IMR-90 (cell line): ENCODE measurements at regions not wholly inside any gene's neighbourhood (a gene's known extent, or its start where the extent isn't known, plus 50 kb on each side); places are given as distances from the start of the nearest gene placed in this dataset.

Experiments used
- ATAC-seq: fragments of 200-7000 bp; cut with Tn5 transposase; 2 replicates; pipeline ENCODE4 v1.9.1; 2020; ENCODE audit warnings: low read depth, mild to moderate bottlenecking, moderate library complexity
- BruUV-seq: library from RNA; stranded (reverse); fragments of 400-500 nt; replicated peaks from 2 replicates; lab custom pipeline; 2021; lab: Mats Ljungman, UMichigan
- CTCF ChIA-PET: fragments of 300-600 bp; formaldehyde crosslinking; extraction: SDS; loops from one replicate; lab custom pipeline; 2021; ENCODE audit warnings: antibody characterized with exemption; lab: Yijun Ruan, JAX
- POLR2A ChIA-PET: fragments of 300-600 bp; sonication (Branson Sonifier 250); formaldehyde crosslinking; loops from one replicate; lab custom pipeline; 2022; ENCODE audit warnings: antibody characterized with exemption; ENCODE audit not compliant: unreplicated experiment; lab: Charles Lee
- DNase-seq: peaks from one replicate; pipeline ENCODE4 v3.0.0; 2013
- H2AFZ ChIP-seq: replicated peaks from 2 replicates; pipeline ENCODE3; 2013; ENCODE audit warnings: low read length, mild to moderate bottlenecking; ENCODE audit not compliant: poor library complexity
- H2AK5ac ChIP-seq: 2 replicates; pipeline ENCODE4 v1.6.1; 2013; ENCODE audit warnings: low read depth, low read length, inconsistent platforms
- H2AK9ac ChIP-seq: replicated peaks from 2 replicates; pipeline ENCODE3; 2013; ENCODE audit warnings: mild to moderate bottlenecking, low read depth, low read length, moderate library complexity; ENCODE audit not compliant: poor library complexity
- H2BK120ac ChIP-seq: 2 replicates; pipeline ENCODE4 v1.6.1; 2013; ENCODE audit warnings: low read depth, low read length, inconsistent platforms
- H2BK15ac ChIP-seq: 3 replicates; pipeline ENCODE4 v1.6.1; 2013; ENCODE audit warnings: low read depth, low read length, inconsistent platforms
- H2BK20ac ChIP-seq: 2 replicates; pipeline ENCODE4 v1.6.1; 2013; ENCODE audit warnings: low read depth, mild to moderate bottlenecking, inconsistent platforms, low read length, moderate library complexity
- H2BK5ac ChIP-seq: 2 replicates; pipeline ENCODE4 v1.6.1; 2013; ENCODE audit warnings: mild to moderate bottlenecking, low read depth, low read length, inconsistent platforms; ENCODE audit not compliant: poor library complexity, severe bottlenecking
- H3K14ac ChIP-seq: replicated peaks from 2 replicates; pipeline ENCODE4 v1.6.1; 2013; ENCODE audit warnings: low read depth, low read length, inconsistent platforms
- H3K18ac ChIP-seq: 2 replicates; pipeline ENCODE4 v1.6.1; 2013; ENCODE audit warnings: low read depth, low read length, control low read depth
- H3K23ac ChIP-seq: 2 replicates; pipeline ENCODE4 v1.6.1; 2013; ENCODE audit warnings: low read depth, low read length, inconsistent platforms
- H3K27ac ChIP-seq: 2 replicates; pipeline ENCODE4 v1.5.1; 2013; ENCODE audit warnings: mild to moderate bottlenecking, control low read depth, low read length; ENCODE audit not compliant: insufficient read depth
- H3K27me3 ChIP-seq: 2 replicates; pipeline ENCODE4 v1.6.1; 2013; ENCODE audit warnings: low read length; ENCODE audit not compliant: control insufficient read depth, insufficient read depth
- H3K36me3 ChIP-seq: 2 replicates; pipeline ENCODE4 v1.6.1; 2013; ENCODE audit warnings: low read length, mixed read lengths; ENCODE audit not compliant: control insufficient read depth, insufficient read depth
- H3K4ac ChIP-seq: 2 replicates; pipeline ENCODE4 v1.6.1; 2013; ENCODE audit warnings: low read depth, low read length, inconsistent platforms
- H3K4me1 ChIP-seq: 2 replicates; pipeline ENCODE4 v1.6.1; 2013; ENCODE audit warnings: low read length, mixed read lengths; ENCODE audit not compliant: control insufficient read depth, insufficient read depth
- H3K4me2 ChIP-seq: 2 replicates; pipeline ENCODE4 v1.6.1; 2013; ENCODE audit warnings: low read depth, mild to moderate bottlenecking, control low read depth, low read length, moderate library complexity
- H3K4me3 ChIP-seq: 2 replicates; pipeline ENCODE4 v1.5.1; 2013; ENCODE audit warnings: low read depth, mild to moderate bottlenecking, control low read depth, low read length, moderate library complexity; ENCODE audit not compliant: insufficient read depth
- H3K56ac ChIP-seq: 2 replicates; pipeline ENCODE4 v1.6.1; 2013; ENCODE audit warnings: low read length, inconsistent platforms; ENCODE audit not compliant: insufficient read depth; ENCODE audit errors: extremely low read depth
- H3K79me1 ChIP-seq, 2 experiments: 2 replicates each; pipeline ENCODE4 v1.6.1; 2013; ENCODE audit warnings: low read length in 2 of 2, inconsistent platforms in 1 of 2, low read depth in 1 of 2
- H3K9ac ChIP-seq: 2 replicates; pipeline ENCODE4 v1.6.1; 2013; ENCODE audit warnings: low read depth, low read length, control low read depth
- H3K9me1 ChIP-seq: 2 replicates; pipeline ENCODE4 v1.6.1; 2013; ENCODE audit warnings: low read length, inconsistent platforms; ENCODE audit not compliant: insufficient read depth
- H3K9me3 ChIP-seq: 2 replicates; pipeline ENCODE4 v1.6.1; 2013; ENCODE audit warnings: low read length; ENCODE audit not compliant: control insufficient read depth, insufficient read depth
- H4K20me1 ChIP-seq: 2 replicates; pipeline ENCODE4 v1.6.1; 2013; ENCODE audit warnings: low read length, inconsistent platforms; ENCODE audit not compliant: insufficient read depth
- H4K5ac ChIP-seq: 2 replicates; pipeline ENCODE4 v1.6.1; 2013; ENCODE audit warnings: mild to moderate bottlenecking, low read depth, low read length, control low read depth
- H4K8ac ChIP-seq, 2 experiments: 2 replicates each; pipeline ENCODE4 v1.6.1; 2013; ENCODE audit warnings: low read depth in 2 of 2, low read length in 2 of 2, control low read depth in 1 of 2, inconsistent platforms in 1 of 2
- H4K91ac ChIP-seq: 2 replicates; pipeline ENCODE4 v1.6.1; 2013; ENCODE audit warnings: low read depth, low read length, inconsistent platforms; ENCODE audit not compliant: insufficient read depth
- BHLHE40 ChIP-seq: fragments of 150-350 bp; IDR thresholded peaks from 2 replicates; pipeline ENCODE4 v1.6.1; 2016; ENCODE audit warnings: mild to moderate bottlenecking, low read depth, low read length
- CEBPB ChIP-seq: IDR thresholded peaks from 2 replicates; pipeline ENCODE4 v1.6.1; 2012; ENCODE audit warnings: low read depth, low read length, improper control_type of control experiment
- CHD1 ChIP-seq: IDR thresholded peaks from 2 replicates; pipeline ENCODE4 v1.6.1; 2012; ENCODE audit warnings: low read depth, low read length, improper control_type of control experiment
- MAZ ChIP-seq: IDR thresholded peaks from 2 replicates; pipeline ENCODE4 v1.6.1; 2012; ENCODE audit warnings: low read depth, mild to moderate bottlenecking, low read length, improper control_type of control experiment, moderate library complexity, borderline replicate concordance
- NFE2L2 ChIP-seq: fragments of 150-350 bp; IDR thresholded peaks from 2 replicates; pipeline ENCODE4 v1.6.1; 2016; ENCODE audit warnings: low read depth, mild to moderate bottlenecking, low read length
- SMC3 ChIP-seq: fragments of 150-350 bp; IDR thresholded peaks from 2 replicates; pipeline ENCODE4 v1.6.1; 2016; ENCODE audit warnings: low read depth, mild to moderate bottlenecking, antibody characterized with exemption, low read length, moderate library complexity
- USF2 ChIP-seq: fragments of 150-350 bp; IDR thresholded peaks from 2 replicates; pipeline ENCODE4 v1.6.1; 2017; ENCODE audit warnings: mild to moderate bottlenecking, antibody characterized with exemption, low read length, low read depth
- dilution Hi-C: fragments of 300-500 bp; cut with HindIII; formaldehyde crosslinking; loops from one replicate; pipeline ENCODE4 v1.14.3; 2018; ENCODE audit warnings: low sequenced_read_pairs; ENCODE audit not compliant: unreplicated experiment
- in situ Hi-C: fragments of 300-500 bp; cut with MboI; formaldehyde crosslinking; loops from 3 replicates; pipeline ENCODE4 v1.14.3; 2019; ENCODE audit warnings: low sequenced_read_pairs, inconsistent platforms, mixed read lengths
- intact Hi-C: fragments of 100-400 bp; cut with micrococcal nuclease; formaldehyde crosslinking; loops from 2 replicates; pipeline ENCODE4 v1.10.0; 2022
- TF ChIP-seq, protein P1 (sequence below): fragments of 150-350 bp; IDR thresholded peaks from 2 replicates; pipeline ENCODE4 v1.6.1; 2016; ENCODE audit warnings: low read depth, mild to moderate bottlenecking, low read length, moderate library complexity, borderline replicate concordance

DNA sequence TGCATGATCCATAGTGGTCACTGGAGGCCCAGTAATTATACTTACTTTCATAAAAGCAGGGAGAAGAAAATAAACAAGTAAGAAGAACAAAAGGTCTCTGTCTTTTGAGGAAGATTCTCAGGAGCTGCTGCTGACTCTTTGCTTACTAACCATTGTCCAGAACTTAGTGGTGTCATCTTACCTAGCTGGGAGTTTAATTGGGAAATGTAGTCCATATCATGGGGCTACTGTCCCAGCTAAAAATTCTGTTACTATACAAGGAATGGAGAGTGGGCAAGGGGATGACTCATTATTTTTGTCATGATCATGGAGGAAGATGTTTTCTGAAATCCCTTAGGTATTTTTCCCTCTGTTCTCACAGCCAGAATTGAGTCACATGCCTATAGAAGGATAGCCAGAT is 639.3 kb downstream of the MTRR start:
- H3K9me3 ChIP-seq = no peaks in the 10 kb centered on the region
- H2AK5ac ChIP-seq = no peak overlapping the region
- H2BK20ac ChIP-seq = no peak overlapping the region
- intact Hi-C loops = no loop called here
- H2BK5ac ChIP-seq = no peak overlapping the region
- ATAC-seq = no peak
- no peaks in the 10 kb centered on the region for H3K4me1 ChIP-seq
- no peaks in the 10 kb centered on the region for H3K9me1 ChIP-seq
- H3K4me2 ChIP-seq = no peak overlapping the region
- H3K9ac ChIP-seq = no peak overlapping the region
- no peak overlapping the region for H4K91ac ChIP-seq
- H3K23ac ChIP-seq = no peak overlapping the region
- no peak overlapping the region for H3K18ac ChIP-seq
- H3K79me1 ChIP-seq = no peaks in the 10 kb centered on the region
- no peak overlapping the region for H2AK9ac ChIP-seq
- H3K36me3 ChIP-seq = no peaks in the 10 kb centered on the region
- no peak overlapping the region for H4K5ac ChIP-seq
- H2AFZ ChIP-seq = no peak overlapping the region
- no peaks in the 10 kb centered on the region for H4K20me1 ChIP-seq
- H3K4me3 ChIP-seq = no peak overlapping the region
- POLR2A ChIA-PET = no interaction called here
- H2BK15ac ChIP-seq = no peak overlapping the region
- no peaks in the 10 kb centered on the region for H3K27me3 ChIP-seq
- dilution Hi-C loops = no loop called here
- TF ChIP-seq USF2 (no peak), CHD1 (no peak), BHLHE40 (no peak), SMC3 (no peak), MAZ (no peak), NFE2L2 (no peak), CEBPB (no peak)
- TF ChIP-seq, protein P1, sequence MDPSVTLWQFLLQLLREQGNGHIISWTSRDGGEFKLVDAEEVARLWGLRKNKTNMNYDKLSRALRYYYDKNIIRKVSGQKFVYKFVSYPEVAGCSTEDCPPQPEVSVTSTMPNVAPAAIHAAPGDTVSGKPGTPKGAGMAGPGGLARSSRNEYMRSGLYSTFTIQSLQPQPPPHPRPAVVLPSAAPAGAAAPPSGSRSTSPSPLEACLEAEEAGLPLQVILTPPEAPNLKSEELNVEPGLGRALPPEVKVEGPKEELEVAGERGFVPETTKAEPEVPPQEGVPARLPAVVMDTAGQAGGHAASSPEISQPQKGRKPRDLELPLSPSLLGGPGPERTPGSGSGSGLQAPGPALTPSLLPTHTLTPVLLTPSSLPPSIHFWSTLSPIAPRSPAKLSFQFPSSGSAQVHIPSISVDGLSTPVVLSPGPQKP = no peak
- peak; percentile 35 for DNase-seq
- no peak overlapping the region for H2BK120ac ChIP-seq
- no peak overlapping the region for H4K8ac ChIP-seq
- in situ Hi-C loops = no loop called here
- CTCF ChIA-PET = no interaction called here
- H3K14ac ChIP-seq = no peak overlapping the region
- no TSS peak for BruUV-seq
- no peak overlapping the region for H3K4ac ChIP-seq
- H3K27ac ChIP-seq = no peak overlapping the region
- H3K56ac ChIP-seq = no peak overlapping the region
